ENCODE measurements at regions not wholly inside any gene's neighbourhood (a gene's known extent, or its start where the extent isn't known, plus 50 kb on each side); places are given as distances from the start of the nearest gene placed in this dataset.

DNA sequence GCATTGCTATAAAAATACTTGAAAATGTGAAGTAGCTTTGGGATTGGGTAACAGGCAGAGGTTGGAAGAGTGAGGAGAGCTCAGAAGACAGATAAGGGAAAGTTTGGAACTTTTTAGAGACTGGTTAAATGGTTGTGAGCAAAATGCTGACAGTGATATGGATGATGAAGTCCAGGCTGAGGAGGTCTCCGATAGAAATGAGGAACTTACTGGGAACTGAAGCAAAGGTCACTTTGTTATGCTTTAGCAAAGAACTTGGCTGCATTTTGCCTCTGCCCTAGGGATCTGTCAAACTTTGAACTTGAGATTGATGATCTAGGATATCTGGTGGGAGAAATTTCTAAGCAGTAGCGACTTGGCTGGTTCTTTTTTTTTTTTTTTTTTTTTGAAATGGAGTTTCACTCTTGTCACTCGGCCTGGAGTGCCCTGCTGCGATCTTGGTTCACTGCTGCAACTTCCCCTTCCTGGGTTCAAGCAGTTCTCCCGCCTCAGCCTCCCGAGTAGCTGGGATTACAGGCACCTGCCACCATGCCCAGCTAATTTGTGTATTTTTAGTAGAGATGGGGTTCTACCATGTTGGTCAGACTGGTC lies 998.9 kb downstream of the TLE1 start:
- H4K20me1 ChIP-seq (ENCODE audit: control insufficient read depth, extremely low read depth, insufficient read depth, low read length) = no peaks in the 10 kb centered on the region
- no peak overlapping the region for H3K27ac ChIP-seq (ENCODE audit: control insufficient read depth, insufficient read depth, low read length)
- no peak overlapping the region for H3K4me3 ChIP-seq (ENCODE audit: control insufficient read depth in 2 of 3, extremely low read depth in 1 of 3, insufficient read depth in 2 of 3, low read depth in 1 of 3, low read length in 3 of 3)
- H3K9ac ChIP-seq (ENCODE audit: control insufficient read depth, extremely low read depth, insufficient read depth, low read length) = no peak overlapping the region
- H3K36me3 ChIP-seq (ENCODE audit: control insufficient read depth in 2 of 2, extremely low read depth in 1 of 2, insufficient read depth in 2 of 2, low read length in 2 of 2) = no peaks in the 10 kb centered on the region
- FAIRE-seq (no peak), DNase-seq (ENCODE audit: low read depth, low spot score) (no peak)
- dilution Hi-C loops (cut with MboI; ENCODE audit: extremely low pct_ligation_motif_present, low sequenced_read_pairs) = no loop called here
- no peaks in the 10 kb centered on the region for H3K79me2 ChIP-seq (ENCODE audit: control insufficient read depth, insufficient read depth, low read length)
- no peaks in the 10 kb centered on the region for H3K27me3 ChIP-seq (ENCODE audit: control insufficient read depth, extremely low read depth, insufficient read depth, low read length)
- H3K4me1 ChIP-seq (ENCODE audit: control insufficient read depth, extremely low read depth, insufficient read depth, low read length) = no peaks in the 10 kb centered on the region
- no peaks in the 10 kb centered on the region for H3K9me1 ChIP-seq (ENCODE audit: control insufficient read depth, extremely low read depth, insufficient read depth, low read length)
- H3K9me3 ChIP-seq (ENCODE audit: control insufficient read depth, low read depth, low read length) = no peaks in the 10 kb centered on the region
- no peak overlapping the region for H2AFZ ChIP-seq (ENCODE audit: control insufficient read depth, low read length)
- no peak overlapping the region for H3K4me2 ChIP-seq (ENCODE audit: control insufficient read depth, extremely low read depth, insufficient read depth, low read depth, low read length)
- TF ChIP-seq CTCF (optimal IDR thresholded peaks at IDR 0.05 in 1 of 3, IDR thresholded peaks at IDR 0.05 in 1 of 3, conservative IDR thresholded peaks at IDR 0.05 in 1 of 3; ENCODE audit: extremely low read depth in 1 of 3, insufficient read depth in 2 of 3, low read length in 3 of 3) (no peak), EZH2 (IDR thresholded peaks at IDR 0.05; ENCODE audit: low read length) (no peak)

- H3K9ac ChIP-seq (ENCODE audit: control insufficient read depth, extremely low read depth, insufficient read depth, low read length) = no peak overlapping the region
- H4K20me1 ChIP-seq (ENCODE audit: control insufficient read depth, extremely low read depth, insufficient read depth, low read length) = no peaks in the 10 kb centered on the region
- no peak for FAIRE-seq
- dilution Hi-C loops (cut with MboI; ENCODE audit: extremely low pct_ligation_motif_present, low sequenced_read_pairs) = no loop called here
- H3K9me1 ChIP-seq (ENCODE audit: control insufficient read depth, extremely low read depth, insufficient read depth, low read length) = no peaks in the 10 kb centered on the region
- no peaks in the 10 kb centered on the region for H3K27me3 ChIP-seq (ENCODE audit: control insufficient read depth, extremely low read depth, insufficient read depth, low read length)
- H3K9me3 ChIP-seq (ENCODE audit: control insufficient read depth, low read depth, low read length) = no peaks in the 10 kb centered on the region
- peaks cover 3% of the 10 kb centered on the region for H3K4me1 ChIP-seq (ENCODE audit: control insufficient read depth, extremely low read depth, insufficient read depth, low read length)
- no peaks in the 10 kb centered on the region for H3K79me2 ChIP-seq (ENCODE audit: control insufficient read depth, insufficient read depth, low read length)
- no peak overlapping the region for H3K4me3 ChIP-seq (ENCODE audit: control insufficient read depth in 2 of 3, extremely low read depth in 1 of 3, insufficient read depth in 2 of 3, low read depth in 1 of 3, low read length in 3 of 3)
- H2AFZ ChIP-seq (ENCODE audit: control insufficient read depth, low read length) = no peak overlapping the region
- H3K36me3 ChIP-seq (ENCODE audit: control insufficient read depth in 2 of 2, extremely low read depth in 1 of 2, insufficient read depth in 2 of 2, low read length in 2 of 2) = no peaks in the 10 kb centered on the region
- TF ChIP-seq CTCF (optimal IDR thresholded peaks at IDR 0.05 in 1 of 3, IDR thresholded peaks at IDR 0.05 in 1 of 3, conservative IDR thresholded peaks at IDR 0.05 in 1 of 3; ENCODE audit: extremely low read depth in 1 of 3, insufficient read depth in 2 of 3, low read length in 3 of 3) = no peak
- no peak for TF ChIP-seq EZH2 (IDR thresholded peaks at IDR 0.05; ENCODE audit: low read length)
- H3K27ac ChIP-seq (ENCODE audit: control insufficient read depth, insufficient read depth, low read length) = no peak overlapping the region
- DNase-seq (ENCODE audit: low read depth, low spot score) = no peak
- H3K4me2 ChIP-seq (ENCODE audit: control insufficient read depth, extremely low read depth, insufficient read depth, low read depth, low read length) = no peak overlapping the region
Measured at GRCh38 chr9:80679916-80680315, 1009.4 kb downstream of the TLE1 start.
